Panc1 (cell line): ENCODE measurements at regions not wholly inside any gene's neighbourhood (a gene's known extent, or its start where the extent isn't known, plus 50 kb on each side); places are given as distances from the start of the nearest gene placed in this dataset.

Experiments used
- ATAC-seq: fragments of 200-7000 bp; cut with Tn5 transposase; 2 replicates; pipeline ENCODE4 v1.9.1; 2020; ENCODE audit warnings: mild to moderate bottlenecking, moderate library complexity
- BruUV-seq: library from RNA; stranded (reverse); fragments of 400-500 nt; replicated peaks from 2 replicates; lab custom pipeline; 2021; lab: Mats Ljungman, UMichigan
- CTCF ChIA-PET: fragments of 300-600 bp; sonication (Branson Sonifier 250); formaldehyde crosslinking; loops from one replicate; lab custom pipeline; 2022; ENCODE audit warnings: antibody characterized with exemption; lab: Charles Lee
- POLR2A ChIA-PET: fragments of 300-600 bp; sonication (Branson Sonifier 250); formaldehyde crosslinking; loops from one replicate; lab custom pipeline; 2022; ENCODE audit warnings: antibody characterized with exemption; lab: Charles Lee
- DNase-seq: peaks from one replicate; pipeline ENCODE4 v3.0.0-alpha.2; 2010; ENCODE audit warnings: low read depth, low spot score
- H3K27ac ChIP-seq: 2 replicates; pipeline ENCODE4 v1.5.1; 2011; ENCODE audit warnings: mild to moderate bottlenecking, low read length, inconsistent platforms
- H3K27me3 ChIP-seq: fragments of 200-500 bp; sonication (Bioruptor generic); 2 replicates; pipeline ENCODE4 v1.6.0; 2014; ENCODE audit warnings: low read length, inconsistent platforms; ENCODE audit not compliant: control insufficient read depth, insufficient read depth
- H3K36me3 ChIP-seq: fragments of 200-500 bp; sonication (Bioruptor generic); 2 replicates; pipeline ENCODE4 v1.5.1; 2014; ENCODE audit warnings: inconsistent platforms, mild to moderate bottlenecking, low read length, moderate library complexity; ENCODE audit not compliant: control insufficient read depth, insufficient read depth
- H3K4me1 ChIP-seq: 2 replicates; pipeline ENCODE4 v1.5.1; 2011; ENCODE audit warnings: inconsistent platforms, mild to moderate bottlenecking, low read length, moderate library complexity; ENCODE audit not compliant: control insufficient read depth, insufficient read depth
- H3K4me3 ChIP-seq, 2 experiments: 2 replicates each; pipeline ENCODE4 v1.5.1; 2011 to 2012; ENCODE audit warnings: low read depth in 2 of 2, low read length in 2 of 2, mild to moderate bottlenecking in 2 of 2, inconsistent platforms in 1 of 2, moderate library complexity in 1 of 2
- H3K9me3 ChIP-seq: fragments of 200-500 bp; sonication (Bioruptor generic); 2 replicates; pipeline ENCODE4 v1.5.1; 2014; ENCODE audit warnings: low read depth, mild to moderate bottlenecking, inconsistent platforms, low read length, moderate library complexity; ENCODE audit not compliant: control insufficient read depth, insufficient read depth
- POLR2AphosphoS5 ChIP-seq: IDR thresholded peaks from 2 replicates; pipeline ENCODE4 v1.6.1; 2012; ENCODE audit warnings: mild to moderate bottlenecking, low read depth, low read length, moderate library complexity
- SIN3A ChIP-seq: IDR thresholded peaks from 2 replicates; pipeline ENCODE4 v1.6.1; 2012; ENCODE audit warnings: low read depth, mild to moderate bottlenecking, low read length, moderate library complexity, borderline replicate concordance; ENCODE audit not compliant: insufficient read depth
- TCF7L2 ChIP-seq: IDR thresholded peaks from 2 replicates; pipeline ENCODE4 v1.6.1; 2011; ENCODE audit warnings: mild to moderate bottlenecking, low read depth, low read length, inconsistent platforms
- in situ Hi-C: cut with HindIII; loops from 2 replicates; pipeline ENCODE4 v1.10.0; 2016; ENCODE audit warnings: low sequenced_read_pairs, low pct_unique_long_range_greater_than_20kb
- intact Hi-C: fragments of 100-400 bp; cut with micrococcal nuclease; formaldehyde crosslinking; loops from one replicate; pipeline ENCODE4 v1.10.0; 2022; ENCODE audit not compliant: unreplicated experiment
- TF ChIP-seq, protein P1 (sequence below), 2 experiments: IDR thresholded peaks; 2 replicates each; pipeline ENCODE4 v1.6.1; 2011 to 2012; ENCODE audit warnings: low read depth in 2 of 2, control low read depth in 1 of 2, low read length in 1 of 2, mild to moderate bottlenecking in 1 of 2, moderate library complexity in 1 of 2; ENCODE audit not compliant: insufficient read depth in 1 of 2
- TF ChIP-seq, protein P2 (sequence below): fragments of 450-650 bp; IDR thresholded peaks from 2 replicates; pipeline ENCODE4 v1.5.1; 2017; ENCODE audit warnings: mild to moderate bottlenecking

DNA sequence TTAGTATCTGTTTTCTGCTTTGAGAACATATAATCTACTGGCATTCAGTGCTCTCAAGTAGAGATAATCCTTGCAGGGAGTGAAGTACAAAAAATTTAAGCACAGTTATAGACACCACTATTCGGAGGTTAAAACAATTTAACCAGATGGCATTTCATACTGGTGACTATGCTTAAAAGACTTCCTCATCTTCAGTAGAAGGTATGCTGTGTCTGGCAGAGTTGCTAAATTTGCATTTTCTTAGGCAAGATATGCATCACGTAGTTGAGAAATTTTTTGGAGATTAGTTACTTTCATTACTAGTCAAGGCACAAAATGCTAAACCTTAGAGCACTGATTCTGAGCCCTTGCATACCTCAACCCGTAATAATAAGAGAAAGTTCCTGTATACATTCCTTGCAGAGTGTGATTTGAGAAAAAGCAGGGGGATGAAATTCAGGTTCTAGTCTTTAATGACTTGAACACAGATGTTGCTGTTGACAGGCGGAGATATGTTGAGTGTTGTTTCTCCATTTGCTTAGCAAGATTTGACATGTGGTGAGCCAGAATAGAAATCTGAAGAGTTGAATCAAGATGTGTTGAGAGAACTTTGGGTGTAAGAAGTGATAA lies 70.8 kb upstream of the STARD4 start:
- Histone ChIP-seq H3K9me3 (no peaks in the 10 kb centered on the region), H3K4me3 (no peak overlapping the region), H3K36me3 (no peaks in the 10 kb centered on the region), H3K27ac (no peak overlapping the region), H3K4me1 (no peaks in the 10 kb centered on the region), H3K27me3 (no peaks in the 10 kb centered on the region)
- no TSS peak for BruUV-seq
- intact Hi-C loops: no loop called here
- TF ChIP-seq TCF7L2 (no peak), POLR2AphosphoS5 (no peak), SIN3A (no peak)
- TF ChIP-seq, protein P1, sequence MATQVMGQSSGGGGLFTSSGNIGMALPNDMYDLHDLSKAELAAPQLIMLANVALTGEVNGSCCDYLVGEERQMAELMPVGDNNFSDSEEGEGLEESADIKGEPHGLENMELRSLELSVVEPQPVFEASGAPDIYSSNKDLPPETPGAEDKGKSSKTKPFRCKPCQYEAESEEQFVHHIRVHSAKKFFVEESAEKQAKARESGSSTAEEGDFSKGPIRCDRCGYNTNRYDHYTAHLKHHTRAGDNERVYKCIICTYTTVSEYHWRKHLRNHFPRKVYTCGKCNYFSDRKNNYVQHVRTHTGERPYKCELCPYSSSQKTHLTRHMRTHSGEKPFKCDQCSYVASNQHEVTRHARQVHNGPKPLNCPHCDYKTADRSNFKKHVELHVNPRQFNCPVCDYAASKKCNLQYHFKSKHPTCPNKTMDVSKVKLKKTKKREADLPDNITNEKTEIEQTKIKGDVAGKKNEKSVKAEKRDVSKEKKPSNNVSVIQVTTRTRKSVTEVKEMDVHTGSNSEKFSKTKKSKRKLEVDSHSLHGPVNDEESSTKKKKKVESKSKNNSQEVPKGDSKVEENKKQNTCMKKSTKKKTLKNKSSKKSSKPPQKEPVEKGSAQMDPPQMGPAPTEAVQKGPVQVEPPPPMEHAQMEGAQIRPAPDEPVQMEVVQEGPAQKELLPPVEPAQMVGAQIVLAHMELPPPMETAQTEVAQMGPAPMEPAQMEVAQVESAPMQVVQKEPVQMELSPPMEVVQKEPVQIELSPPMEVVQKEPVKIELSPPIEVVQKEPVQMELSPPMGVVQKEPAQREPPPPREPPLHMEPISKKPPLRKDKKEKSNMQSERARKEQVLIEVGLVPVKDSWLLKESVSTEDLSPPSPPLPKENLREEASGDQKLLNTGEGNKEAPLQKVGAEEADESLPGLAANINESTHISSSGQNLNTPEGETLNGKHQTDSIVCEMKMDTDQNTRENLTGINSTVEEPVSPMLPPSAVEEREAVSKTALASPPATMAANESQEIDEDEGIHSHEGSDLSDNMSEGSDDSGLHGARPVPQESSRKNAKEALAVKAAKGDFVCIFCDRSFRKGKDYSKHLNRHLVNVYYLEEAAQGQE (IDR thresholded peaks at IDR 0.05; ENCODE audit: insufficient read depth in 1 of 2, low read depth in 2 of 2, low read length in 1 of 2): no peak
- TF ChIP-seq, protein P2, sequence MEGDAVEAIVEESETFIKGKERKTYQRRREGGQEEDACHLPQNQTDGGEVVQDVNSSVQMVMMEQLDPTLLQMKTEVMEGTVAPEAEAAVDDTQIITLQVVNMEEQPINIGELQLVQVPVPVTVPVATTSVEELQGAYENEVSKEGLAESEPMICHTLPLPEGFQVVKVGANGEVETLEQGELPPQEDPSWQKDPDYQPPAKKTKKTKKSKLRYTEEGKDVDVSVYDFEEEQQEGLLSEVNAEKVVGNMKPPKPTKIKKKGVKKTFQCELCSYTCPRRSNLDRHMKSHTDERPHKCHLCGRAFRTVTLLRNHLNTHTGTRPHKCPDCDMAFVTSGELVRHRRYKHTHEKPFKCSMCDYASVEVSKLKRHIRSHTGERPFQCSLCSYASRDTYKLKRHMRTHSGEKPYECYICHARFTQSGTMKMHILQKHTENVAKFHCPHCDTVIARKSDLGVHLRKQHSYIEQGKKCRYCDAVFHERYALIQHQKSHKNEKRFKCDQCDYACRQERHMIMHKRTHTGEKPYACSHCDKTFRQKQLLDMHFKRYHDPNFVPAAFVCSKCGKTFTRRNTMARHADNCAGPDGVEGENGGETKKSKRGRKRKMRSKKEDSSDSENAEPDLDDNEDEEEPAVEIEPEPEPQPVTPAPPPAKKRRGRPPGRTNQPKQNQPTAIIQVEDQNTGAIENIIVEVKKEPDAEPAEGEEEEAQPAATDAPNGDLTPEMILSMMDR: no peak
- in situ Hi-C loops: no loop called here
- ChIA-PET POLR2A (no interaction called here), CTCF (interaction anchor here (0.5 kb wide), 1 partner anchor 351 kb away, joined by 12 read pairs; no protein-coding TSS in a partner anchor)
- DNase-seq (no peak), ATAC-seq (no peak)

DNA sequence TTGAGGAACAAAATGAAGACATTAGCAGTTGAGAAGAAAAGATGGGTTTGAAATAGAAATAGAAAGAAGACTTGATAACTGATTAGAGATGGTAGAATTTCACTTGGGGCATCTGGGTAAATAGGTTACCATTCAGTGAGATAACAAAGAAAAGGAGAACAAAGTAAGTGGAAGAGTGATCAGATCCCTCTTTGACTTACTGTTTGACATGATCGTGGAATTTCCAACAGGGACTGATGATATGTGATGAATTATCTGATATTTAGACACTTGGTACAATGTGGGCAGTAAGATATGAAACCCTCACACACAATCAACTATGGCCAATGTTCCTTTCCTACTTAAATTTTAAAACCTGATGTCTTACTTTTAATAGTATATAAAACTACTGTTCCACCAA lies 70.1 kb upstream of the STARD4 start:
- intact Hi-C loops: no loop called here
- H3K36me3 ChIP-seq: no peaks in the 10 kb centered on the region
- POLR2A ChIA-PET: no interaction called here

More for the DNA sequence above, 70.1 kb upstream of the STARD4 start:
- no peaks in the 10 kb centered on the region for H3K27me3 ChIP-seq
- ATAC-seq (no peak), DNase-seq (no peak)
- CTCF ChIA-PET: no interaction called here
- BruUV-seq: no TSS peak
- TF ChIP-seq, protein P1 (IDR thresholded peaks at IDR 0.05; ENCODE audit: insufficient read depth in 1 of 2, low read depth in 2 of 2, low read length in 1 of 2): no peak
- TF ChIP-seq, protein P2: no peak
- TF ChIP-seq POLR2AphosphoS5 (no peak), TCF7L2 (no peak), SIN3A (no peak)
- no peaks in the 10 kb centered on the region for H3K9me3 ChIP-seq
- H3K27ac ChIP-seq: no peak overlapping the region
- H3K4me1 ChIP-seq: no peaks in the 10 kb centered on the region
- in situ Hi-C loops: no loop called here
- no peak overlapping the region for H3K4me3 ChIP-seq
